Fibroblast of pulmonary artery (primary cell): ENCODE measurements at regions not wholly inside any gene's neighbourhood (a gene's known extent, or its start where the extent isn't known, plus 50 kb on each side); places are given as distances from the start of the nearest gene placed in this dataset.

Experiments used
- DNase-seq: peaks from one replicate; pipeline ENCODE4 v3.0.0-alpha.2; 2010; ENCODE audit warnings: low read depth
- H3K4me3 ChIP-seq: replicated peaks from 2 replicates; pipeline ENCODE4 v1.5.1; 2011; ENCODE audit warnings: low read depth, mild to moderate bottlenecking, control low read depth, low read length, moderate library complexity
- TF ChIP-seq, protein P1 (sequence below): IDR thresholded peaks from 2 replicates; pipeline ENCODE4 v1.5.1; 2011; ENCODE audit warnings: mild to moderate bottlenecking, control low read depth, low read length, inconsistent platforms; ENCODE audit errors: missing control alignments

DNA sequence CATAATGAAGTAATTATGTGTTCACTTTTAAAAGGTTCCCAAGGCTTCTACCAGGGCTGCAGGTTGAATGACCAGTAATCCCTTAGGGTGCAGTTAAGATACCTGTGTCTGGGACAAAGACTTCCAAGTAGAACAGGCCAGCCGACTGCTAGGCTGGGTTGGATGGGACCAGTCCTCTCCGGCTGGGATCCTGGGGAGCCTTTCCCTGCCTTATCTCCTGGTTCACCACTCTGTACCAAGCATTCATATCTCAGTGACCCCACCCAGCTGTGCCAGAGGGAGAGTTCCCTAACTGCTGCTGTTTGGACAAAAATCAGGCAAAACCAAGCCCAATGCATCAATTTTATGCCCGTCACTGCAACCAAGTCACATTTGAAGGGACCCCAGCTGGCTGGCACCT, 116.2 kb upstream of the ATP1A1 start:
- H3K4me3 ChIP-seq: no peak overlapping the region
- TF ChIP-seq, protein P1, sequence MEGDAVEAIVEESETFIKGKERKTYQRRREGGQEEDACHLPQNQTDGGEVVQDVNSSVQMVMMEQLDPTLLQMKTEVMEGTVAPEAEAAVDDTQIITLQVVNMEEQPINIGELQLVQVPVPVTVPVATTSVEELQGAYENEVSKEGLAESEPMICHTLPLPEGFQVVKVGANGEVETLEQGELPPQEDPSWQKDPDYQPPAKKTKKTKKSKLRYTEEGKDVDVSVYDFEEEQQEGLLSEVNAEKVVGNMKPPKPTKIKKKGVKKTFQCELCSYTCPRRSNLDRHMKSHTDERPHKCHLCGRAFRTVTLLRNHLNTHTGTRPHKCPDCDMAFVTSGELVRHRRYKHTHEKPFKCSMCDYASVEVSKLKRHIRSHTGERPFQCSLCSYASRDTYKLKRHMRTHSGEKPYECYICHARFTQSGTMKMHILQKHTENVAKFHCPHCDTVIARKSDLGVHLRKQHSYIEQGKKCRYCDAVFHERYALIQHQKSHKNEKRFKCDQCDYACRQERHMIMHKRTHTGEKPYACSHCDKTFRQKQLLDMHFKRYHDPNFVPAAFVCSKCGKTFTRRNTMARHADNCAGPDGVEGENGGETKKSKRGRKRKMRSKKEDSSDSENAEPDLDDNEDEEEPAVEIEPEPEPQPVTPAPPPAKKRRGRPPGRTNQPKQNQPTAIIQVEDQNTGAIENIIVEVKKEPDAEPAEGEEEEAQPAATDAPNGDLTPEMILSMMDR: no peak
- DNase-seq: no peak

DNA sequence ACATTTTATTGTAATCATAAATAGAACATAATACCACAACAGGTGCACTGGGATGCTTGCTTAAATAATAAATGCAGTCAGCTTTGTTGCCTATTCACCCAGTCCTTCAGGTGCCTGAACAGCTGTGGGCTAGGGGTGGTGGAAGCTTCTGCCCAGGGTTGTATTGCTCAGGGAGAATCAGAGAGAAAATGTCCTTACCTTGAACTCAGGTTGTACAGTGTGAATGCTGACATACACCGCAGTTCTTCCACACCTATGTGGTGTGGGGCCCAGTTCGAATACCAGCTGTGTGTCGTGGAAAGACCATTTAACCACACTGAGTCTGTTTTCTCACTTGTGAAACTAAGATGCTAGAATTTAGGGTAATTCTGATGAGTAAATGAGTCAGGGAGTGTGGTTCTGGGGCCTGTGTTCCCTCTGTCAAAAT, 115.7 kb upstream of the ATP1A1 start:
- no peak overlapping the region for H3K4me3 ChIP-seq
- no peak for DNase-seq
- TF ChIP-seq, protein P1: no peak

DNA sequence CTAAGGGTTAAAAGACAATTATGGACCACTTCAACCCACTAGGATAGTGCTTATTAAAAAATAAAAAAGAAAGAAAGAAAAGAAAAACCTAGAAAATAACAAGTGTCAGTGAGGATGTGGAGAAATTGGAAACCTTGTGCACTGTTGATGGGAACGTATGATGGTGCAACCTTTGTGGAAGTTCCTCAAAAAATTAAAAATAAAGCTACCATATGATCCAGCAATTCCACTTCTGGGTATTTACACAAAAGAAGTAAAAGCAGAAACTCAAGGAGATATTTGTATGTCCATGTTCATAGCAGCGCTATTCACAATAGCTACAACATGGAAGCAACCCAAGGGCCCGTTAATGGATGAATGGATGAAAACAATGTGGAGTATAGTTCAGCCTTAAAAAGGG, 115.2 kb upstream of the ATP1A1 start:
- DNase-seq: no peak
- H3K4me3 ChIP-seq: no peak overlapping the region
- TF ChIP-seq, protein P1: no peak

DNA sequence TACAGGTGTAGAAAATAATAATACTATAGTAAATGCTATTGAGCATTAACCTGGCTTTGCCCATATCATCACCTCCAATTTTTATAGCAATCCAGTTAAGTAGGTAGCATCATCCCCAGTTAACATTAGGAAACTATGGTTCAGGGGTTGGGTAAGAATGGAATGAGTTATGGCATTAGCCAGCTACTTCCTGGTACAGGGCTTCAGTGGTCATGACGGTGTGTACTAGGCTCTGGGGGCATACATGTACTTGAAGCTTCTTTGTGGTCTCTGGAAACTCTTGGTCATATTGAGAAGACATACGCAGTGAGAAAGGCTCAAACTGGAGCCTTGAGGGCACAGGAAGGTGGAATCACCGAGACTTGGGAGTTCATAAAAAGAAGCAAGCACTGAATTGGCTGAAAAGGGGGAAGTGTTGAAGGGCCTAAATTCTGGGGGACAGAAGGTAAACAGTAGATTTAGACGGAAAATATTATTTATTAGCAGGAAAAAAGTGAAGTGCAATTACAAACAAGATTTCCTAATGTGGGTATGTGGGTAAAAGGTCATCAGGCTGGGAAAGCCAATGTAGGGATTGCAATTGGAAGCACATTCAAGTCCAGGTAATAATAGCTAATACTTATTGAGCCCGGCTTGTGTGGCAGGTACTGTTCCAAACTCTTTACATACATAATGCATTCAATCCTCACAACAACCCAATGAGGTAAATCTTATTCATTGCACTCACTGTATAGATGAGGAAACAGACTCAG, 114.2 kb upstream of the ATP1A1 start:
- no peak for DNase-seq
- H3K4me3 ChIP-seq: no peak overlapping the region
- TF ChIP-seq, protein P1: no peak

DNA sequence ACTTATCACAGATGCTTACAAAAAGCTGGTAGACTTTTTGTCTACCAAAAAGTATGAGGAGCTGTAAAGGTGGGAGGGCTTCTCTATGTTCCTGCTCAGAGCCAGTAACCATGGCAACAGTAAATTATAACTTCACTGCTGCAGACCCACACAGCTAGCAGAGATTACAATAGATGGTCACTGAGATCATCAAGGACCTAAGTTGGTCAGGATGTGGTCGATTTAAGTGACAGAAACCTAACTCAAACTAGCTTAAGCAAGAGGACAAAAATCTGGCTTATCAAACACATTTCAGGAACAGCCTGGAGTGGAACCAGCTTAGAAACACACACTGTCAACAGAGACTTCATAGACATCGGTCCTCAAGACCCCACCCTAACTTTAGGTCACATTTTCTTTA, 113.4 kb upstream of the ATP1A1 start:
- TF ChIP-seq, protein P1: no peak
- DNase-seq: no peak
- no peak overlapping the region for H3K4me3 ChIP-seq

DNA sequence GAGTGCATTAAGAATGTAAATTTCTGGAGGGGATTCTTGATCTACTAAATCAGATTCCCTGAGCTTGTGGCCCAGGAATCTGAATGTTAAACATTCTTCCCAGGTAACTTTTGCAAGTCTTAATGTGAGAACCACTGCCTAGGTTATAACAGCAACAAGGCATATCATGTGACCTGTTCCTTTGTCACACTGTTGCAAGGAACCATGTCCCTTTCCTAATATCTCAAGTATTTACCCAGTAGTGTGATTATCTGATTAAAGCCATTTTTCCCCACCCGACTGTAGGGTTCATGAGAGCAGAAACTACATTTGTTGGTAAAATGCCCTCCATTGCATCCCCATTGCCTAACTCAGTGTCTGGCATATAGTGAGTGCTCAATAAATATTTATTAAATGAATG, 112.9 kb upstream of the ATP1A1 start:
- TF ChIP-seq, protein P1: no peak

DNA sequence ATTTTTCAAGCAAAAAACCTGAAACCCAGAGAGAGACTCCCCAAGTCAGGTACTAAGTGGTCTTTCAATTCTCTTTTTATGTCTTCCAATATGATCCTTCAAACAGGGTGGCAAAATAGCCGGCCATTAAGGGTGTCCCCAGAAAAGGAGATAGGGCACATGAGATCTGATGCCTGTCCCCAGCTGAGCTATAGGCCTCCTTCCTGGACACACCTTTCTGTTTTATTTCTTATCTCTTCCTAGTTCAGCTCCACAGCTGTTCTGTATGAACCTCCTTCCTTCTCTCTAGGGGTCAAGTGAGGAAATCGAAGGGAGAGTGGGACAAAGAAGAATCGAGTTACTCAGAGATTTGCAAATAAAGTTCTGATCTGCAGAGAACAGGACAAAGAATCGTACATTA, 112.4 kb upstream of the ATP1A1 start:
- DNase-seq: no peak
- TF ChIP-seq, protein P1: no peak
- no peak overlapping the region for H3K4me3 ChIP-seq

More for the DNA sequence above, 112.9 kb upstream of the ATP1A1 start:
- H3K4me3 ChIP-seq: no peak overlapping the region
- DNase-seq: no peak
